Lower leg skin (tissue), 3 donors: ENCODE measurements at regions not wholly inside any gene's neighbourhood (a gene's known extent, or its start where the extent isn't known, plus 50 kb on each side); places are given as distances from the start of the nearest gene placed in this dataset.

ENCODE experiments used
- CTCF ChIP-seq, 3 donors: fragments of 450-650 bp; IDR thresholded peaks; one replicate each; pipeline ENCODE4 v1.5.1; 2016; ENCODE audit warnings: antibody characterized with exemption in 3 of 3, mild to moderate bottlenecking in 3 of 3, moderate library complexity in 2 of 3
- POLR2A ChIP-seq, 2 donors: fragments of 450-650 bp; IDR thresholded peaks; one replicate each; pipeline ENCODE4 v1.6.1; 2016 to 2017; ENCODE audit warnings: antibody characterized with exemption in 2 of 2, mild to moderate bottlenecking in 1 of 2, moderate library complexity in 1 of 2

GRCh38 chr3:181317508-181317907 is 328.0 kb upstream of the DNAJC19 start:
- no peak for TF ChIP-seq CTCF (IDR thresholded peaks at IDR 0.05)
- no peak for TF ChIP-seq POLR2A (IDR thresholded peaks at IDR 0.05)
